ENCODE measurements at regions not wholly inside any gene's neighbourhood (a gene's known extent, or its start where the extent isn't known, plus 50 kb on each side); places are given as distances from the start of the nearest gene placed in this dataset.
"Not testable (repeated sequence)": the region's sequence is repeated elsewhere in the genome, so short reads cannot be mapped to it uniquely, and the experiment has no call there.

DNA sequence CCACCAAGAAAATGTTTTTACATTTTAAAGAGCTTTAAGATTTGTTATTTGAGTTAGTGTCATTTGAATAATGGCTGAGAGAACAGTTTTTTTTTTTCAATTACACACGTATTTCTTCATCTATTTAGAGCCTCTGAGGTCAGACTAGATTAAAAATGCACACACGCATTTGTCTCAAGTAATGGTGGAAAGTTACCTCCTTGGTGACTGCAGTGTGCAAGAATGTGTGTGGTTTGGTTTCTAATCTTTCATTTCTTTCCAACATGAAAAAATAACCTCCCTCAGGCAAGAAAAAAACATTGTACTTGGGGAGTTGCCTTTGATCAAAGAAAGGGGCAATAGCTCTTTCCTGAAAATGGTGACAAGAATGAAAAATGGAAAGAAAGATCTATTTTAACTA, 235.5 kb upstream of the ZNF337 start:
- intact Hi-C loops (cut with DNase I): not testable (repeated sequence)

DNA sequence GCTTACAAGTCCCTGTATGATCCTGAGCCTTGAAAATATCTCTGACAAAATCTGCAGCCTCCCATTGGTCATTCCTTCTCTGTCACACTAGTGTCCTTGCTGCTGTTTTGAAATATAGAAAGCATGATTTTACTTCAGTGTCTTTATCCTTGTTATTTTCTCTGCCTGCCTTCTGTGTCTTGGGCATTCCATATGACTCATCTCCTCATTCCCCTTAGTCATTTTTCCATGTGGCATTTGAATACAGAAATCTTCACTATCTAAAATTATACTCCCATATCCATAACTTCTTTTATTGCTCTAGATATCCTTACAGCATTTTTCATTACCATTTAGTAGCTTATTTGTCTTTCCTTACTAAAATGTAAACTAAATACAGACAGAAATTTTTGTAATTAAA, 205.7 kb upstream of the ZNF337 start:
- DNase-seq (ENCODE audit: low spot score); intact Hi-C loops (cut with DNase I): not testable (repeated sequence)

More for the DNA sequence above, 235.5 kb upstream of the ZNF337 start:
- DNase-seq (ENCODE audit: low spot score): not testable (repeated sequence)

DNA sequence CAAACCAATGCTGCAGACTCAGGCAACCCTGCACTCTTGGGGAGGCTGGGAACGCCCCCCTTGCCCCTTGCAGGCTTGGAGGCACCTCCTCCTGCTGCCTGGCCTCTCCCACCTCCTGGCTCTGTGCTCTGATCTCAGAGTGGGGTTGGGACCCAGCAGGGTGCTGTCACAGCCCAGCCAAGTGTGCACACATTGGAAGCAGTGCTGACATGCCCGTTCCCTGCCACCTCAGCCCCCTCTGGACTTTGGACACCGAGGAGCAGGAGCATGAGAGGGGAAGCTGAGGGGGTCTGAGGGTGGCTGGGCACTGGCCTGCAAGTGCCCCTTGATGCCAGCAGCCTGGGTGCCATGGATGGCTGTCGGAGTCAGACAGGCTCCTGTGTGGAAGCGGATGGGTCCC, 202.0 kb upstream of the ZNF337 start:
- DNase-seq (ENCODE audit: low spot score); intact Hi-C loops (cut with DNase I): not testable (repeated sequence)

DNA sequence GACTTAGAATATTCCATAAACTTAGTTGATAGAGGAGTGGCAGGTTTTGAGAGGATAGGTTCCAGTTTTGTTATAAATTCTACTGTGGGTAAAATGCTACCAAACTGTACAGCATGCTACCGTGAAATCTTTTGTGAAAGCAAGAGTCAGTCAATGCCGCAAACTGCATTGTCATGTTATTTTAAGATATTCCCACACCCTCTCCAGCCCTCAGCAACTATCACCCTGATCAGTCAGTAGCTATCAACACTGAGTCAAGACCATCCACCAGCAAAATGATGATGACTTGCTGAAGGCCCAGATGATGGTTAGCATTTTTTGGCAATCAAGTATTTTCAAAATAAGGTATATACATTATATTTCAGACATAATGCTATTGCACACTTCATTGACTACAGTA, 182.4 kb upstream of the ZNF337 start:
- DNase-seq (ENCODE audit: low spot score); intact Hi-C loops (cut with DNase I): not testable (repeated sequence)

DNA sequence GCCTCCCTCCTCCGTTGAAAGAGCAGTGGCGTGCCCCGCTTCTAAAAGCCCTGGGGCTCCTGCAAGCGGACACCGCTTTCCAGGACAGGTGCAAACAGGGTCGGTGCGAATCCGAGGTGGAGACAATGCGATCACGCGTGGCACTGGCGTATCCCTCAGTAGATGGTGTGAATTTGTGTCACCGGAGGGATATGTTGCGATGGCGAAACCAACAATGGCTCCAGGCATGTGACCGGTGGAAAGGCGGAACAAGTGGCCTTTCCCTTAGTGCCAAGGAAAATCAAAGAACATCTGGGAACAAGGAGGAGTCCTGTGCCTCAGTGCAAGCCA, 172.0 kb upstream of the ZNF337 start:
- DNase-seq (ENCODE audit: low spot score); intact Hi-C loops (cut with DNase I): not testable (repeated sequence)

DNA sequence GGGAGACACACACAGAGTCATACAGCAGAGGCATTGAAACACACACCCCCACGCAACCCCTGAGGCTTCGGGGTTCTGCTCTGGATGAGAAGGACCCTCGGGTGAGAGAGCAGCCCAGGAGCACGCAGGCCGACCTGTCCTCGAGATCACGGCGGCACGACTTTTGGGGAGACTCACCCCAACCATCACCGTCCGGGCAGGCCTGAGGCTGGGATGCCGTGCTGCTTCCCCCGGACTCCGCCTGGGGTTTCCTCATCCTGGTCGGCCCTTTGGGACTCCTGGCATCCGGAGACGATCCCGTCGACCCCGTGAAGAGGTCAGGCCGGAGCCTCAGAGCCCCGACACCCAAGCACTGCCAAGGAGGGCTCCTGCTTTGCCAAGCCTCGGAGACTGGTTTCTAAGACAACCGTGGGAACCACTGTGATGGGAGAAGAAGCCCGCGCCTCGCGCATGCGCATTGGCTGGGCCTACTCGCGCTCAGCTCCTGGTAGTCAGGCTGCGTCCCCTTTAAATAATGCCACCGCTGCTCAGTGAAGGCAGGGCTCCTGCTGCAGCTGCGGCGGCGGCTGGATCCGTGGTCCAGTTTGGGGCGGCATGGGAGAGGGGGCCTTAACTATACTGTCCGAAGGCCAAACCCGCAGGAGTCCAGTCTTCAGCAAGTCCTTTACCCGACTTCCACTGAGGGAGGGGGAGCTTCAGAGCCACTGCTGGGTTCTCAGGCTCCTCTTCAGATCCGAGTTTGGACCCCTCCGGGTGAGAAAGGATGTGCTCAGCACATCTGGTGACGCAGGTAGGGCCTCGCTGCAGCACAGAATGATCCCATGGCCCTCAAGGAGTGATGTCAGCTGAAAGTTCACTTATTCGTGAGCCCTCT, 171.4 kb upstream of the ZNF337 start:
- DNase-seq (ENCODE audit: low spot score): peak; percentile 93
- intact Hi-C loops (cut with DNase I): no loop called here

DNA sequence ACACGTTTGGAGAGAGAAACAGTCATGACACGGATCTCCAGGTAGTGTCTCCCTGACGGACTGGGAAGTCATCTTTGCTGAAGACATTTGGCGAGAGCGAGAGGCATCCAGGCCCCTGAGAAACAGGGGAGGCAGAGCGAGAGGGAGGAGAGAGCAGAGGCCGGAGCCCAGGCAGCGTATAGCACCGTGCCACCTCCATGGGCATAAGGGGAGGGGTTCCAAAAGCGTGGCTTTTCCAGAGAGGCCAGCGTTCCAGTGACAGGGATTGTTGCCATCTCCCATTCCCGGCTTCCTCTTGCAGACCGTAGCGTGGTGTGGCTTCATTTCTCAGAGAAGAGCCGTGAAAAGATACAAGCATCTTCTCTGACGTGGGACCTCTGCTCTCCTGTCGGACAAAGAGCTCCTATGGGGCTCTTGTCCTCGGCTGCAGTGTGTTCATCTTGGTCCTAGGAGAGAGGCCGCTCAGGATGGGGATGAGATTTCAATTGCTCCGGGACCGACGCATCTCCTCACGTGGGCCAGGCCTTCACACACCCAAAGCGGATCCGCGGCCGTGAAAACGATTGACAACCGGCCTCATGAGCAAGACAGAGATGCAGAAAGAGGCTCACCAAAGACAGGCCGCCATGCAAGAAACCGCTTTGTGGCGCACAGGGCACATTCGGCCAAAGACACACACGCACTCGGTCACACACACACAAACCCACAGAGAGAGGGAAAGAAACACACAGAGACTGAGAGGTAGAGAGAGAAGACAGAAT, 170.5 kb upstream of the ZNF337 start:
- intact Hi-C loops (cut with DNase I); DNase-seq (ENCODE audit: low spot score): not testable (repeated sequence)

DNA sequence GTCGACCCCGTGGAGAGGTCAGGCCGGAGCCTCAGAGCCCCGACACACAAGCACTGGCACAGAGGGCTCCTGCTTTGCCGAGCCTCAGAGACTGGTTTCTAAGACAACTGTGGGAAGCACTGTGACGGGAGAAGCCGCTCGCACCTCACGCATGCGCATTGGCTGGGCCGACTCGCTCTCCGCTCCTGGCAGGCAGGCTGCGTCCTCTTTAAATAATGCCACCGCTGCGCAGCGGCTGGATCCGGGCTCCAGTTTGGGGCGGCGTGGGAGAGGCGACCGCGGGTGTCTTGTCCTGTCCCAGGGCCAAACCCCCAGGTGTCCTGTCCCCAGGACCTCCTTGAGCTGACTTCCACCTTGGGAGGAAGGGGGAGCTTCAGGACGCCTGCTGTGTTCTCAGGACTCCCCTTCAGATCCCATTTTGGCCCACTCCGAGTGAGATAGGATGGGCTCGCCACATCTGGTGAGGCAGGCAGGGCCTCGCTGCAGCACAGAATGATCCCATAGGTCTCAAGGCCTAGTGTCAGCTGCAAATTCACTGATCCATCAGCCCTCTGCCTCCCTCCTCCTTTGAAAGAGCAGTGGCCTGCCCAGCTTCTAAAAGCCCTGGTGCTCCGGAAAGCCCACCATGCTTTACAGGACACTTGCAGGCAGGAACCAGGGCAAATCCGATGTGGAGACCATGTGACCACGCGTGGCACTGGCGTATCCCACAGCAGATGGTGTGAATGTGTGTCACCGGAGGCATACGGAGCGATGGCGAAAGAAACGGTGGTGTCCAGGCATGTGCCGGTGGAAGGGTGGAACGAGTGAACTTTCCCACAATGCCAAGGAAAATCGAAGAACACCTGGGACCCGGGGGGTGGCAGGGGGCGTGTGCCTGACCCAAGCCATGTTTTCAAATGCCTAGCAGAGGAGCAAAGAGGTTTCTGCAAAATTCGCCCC, 169.3 kb upstream of the ZNF337 start:
- peak; percentile 93 for DNase-seq (ENCODE audit: low spot score)
- intact Hi-C loops (cut with DNase I): no loop called here

DNA sequence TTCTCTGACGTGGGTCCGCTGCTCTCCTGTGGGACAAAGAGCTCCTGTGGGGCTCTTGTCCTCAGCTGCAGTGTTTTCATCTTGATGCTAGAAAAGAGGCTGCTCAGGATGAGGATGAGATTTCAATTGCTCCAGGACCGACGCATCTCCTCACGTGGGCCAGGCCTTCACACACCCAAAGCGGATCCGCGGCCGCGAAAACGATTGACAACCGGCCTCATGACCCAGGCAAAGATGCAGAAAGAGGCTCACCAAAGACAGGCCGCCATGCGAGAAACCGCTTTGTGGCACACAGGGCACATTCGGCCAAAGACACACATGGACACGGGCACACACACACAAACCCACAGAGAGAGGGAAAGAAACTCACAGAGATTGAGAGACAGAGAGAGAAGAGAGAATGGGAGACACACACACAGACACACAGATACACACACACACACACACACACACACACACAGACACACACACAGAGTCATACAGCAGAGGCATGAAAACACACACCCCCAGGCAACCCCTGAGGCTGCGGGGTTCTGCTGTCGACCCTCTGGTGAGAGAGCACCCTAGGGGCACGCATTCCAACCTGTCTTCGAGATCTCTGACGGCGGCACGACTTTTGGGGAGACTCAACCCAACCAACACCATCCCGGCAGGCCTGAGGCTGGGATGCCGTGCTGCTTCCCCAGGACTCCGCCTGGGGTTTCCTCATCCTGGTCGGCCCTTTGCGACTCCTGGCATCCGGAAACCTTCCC, 168.5 kb upstream of the ZNF337 start:
- intact Hi-C loops (cut with DNase I): not testable (repeated sequence)
- DNase-seq (ENCODE audit: low spot score): peak; percentile 67

DNA sequence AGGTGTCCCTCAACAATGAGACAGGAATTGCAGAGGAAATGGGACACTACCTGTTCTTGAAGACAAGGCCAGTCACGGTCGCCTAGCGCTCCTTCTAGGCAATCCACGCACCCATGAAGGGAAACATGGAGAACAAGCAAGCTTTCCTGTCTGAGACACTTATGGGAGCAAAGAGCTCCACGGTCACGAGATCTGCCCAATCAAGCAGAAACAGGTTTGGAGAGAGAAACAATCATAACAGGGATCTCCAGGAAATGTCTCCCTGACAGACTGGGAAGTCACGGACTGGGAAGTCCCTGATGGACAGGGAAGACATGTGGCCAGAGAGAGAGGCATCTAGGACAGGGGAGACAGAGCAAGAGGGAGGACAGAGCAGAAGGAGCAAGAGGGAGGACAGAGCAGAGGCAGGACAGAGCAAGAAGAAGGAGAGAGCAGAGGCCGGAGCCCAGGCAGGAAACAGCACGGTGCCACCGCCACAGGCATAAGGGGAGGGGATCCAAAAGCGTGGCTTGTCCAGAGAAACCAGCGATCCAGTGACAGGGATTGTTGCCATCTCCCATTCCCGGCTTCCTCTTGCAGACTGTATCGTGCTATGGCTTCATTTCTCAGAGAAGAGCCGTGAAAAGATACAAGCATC, 167.8 kb upstream of the ZNF337 start:
- peak; percentile 46 for DNase-seq (ENCODE audit: low spot score)
- intact Hi-C loops (cut with DNase I): no loop called here

DNA sequence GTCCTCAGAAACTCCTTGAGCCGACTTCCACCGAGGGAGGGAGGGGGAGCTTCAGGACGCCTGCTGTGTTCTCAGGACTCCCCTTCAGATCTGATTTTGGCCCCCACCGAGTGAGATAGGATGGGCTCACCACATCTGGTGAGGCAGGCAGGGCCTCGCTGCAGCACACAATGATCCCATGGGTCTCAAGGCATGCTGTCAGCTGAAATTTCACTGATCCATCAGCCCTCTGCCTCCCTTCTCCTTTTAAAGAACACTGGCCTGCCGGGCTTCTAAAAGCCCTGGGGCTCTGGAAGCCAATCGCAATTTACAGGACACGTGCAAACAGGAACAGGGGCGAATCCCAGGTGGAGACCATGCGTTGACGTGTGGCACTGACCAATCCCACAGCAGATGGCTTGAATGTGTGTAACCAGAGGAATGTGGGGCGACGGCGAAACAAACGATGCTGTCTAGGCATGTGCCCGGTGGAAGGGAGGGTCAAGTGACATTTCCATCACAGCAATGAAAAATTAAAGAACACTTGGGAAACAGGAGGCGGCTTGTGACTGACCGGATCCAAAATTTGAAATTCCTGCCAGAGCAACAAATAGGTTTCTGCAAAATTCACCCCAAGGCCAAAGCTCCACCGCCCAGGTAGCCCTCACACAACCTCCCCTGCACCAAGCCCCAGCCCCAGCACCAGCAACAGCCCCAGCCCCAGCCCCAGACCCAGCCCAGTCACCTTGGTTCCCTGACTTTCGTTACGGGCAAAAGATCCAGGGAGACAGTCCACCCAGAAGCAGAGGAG, 167.1 kb upstream of the ZNF337 start:
- peak; percentile 86 for DNase-seq (ENCODE audit: low spot score)

DNA sequence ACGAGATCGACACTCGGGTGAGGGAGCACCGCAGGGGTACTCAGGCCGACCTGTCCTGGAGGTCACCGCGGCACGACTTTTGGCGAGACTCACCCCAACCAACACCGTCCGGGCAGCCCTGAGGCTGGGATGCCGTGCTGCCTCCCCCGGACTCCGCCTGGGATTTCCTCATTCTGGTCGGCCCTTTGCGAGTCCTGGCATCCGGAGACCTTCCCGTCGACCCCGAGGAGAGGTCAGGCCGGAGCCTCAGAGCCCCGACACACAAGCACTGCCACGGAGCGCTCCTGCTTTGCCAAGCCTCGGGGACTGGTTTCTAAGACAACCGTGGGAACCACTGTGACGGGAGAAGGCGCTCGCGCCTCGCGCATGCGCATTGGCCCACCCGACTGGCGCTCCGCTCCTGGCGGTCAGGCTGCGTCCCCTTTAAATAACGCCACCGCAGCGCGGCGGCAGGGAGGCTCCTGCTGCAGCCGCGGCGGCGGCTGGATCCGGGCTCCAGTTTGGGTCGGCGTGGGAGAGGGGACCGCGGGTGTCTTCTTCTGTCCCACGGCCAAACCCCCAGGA, 166.4 kb upstream of the ZNF337 start:
- intact Hi-C loops (cut with DNase I): not testable (repeated sequence)
- peak; percentile 97 for DNase-seq (ENCODE audit: low spot score)

More for the DNA sequence above, 167.1 kb upstream of the ZNF337 start:
- intact Hi-C loops (cut with DNase I): no loop called here

DNA sequence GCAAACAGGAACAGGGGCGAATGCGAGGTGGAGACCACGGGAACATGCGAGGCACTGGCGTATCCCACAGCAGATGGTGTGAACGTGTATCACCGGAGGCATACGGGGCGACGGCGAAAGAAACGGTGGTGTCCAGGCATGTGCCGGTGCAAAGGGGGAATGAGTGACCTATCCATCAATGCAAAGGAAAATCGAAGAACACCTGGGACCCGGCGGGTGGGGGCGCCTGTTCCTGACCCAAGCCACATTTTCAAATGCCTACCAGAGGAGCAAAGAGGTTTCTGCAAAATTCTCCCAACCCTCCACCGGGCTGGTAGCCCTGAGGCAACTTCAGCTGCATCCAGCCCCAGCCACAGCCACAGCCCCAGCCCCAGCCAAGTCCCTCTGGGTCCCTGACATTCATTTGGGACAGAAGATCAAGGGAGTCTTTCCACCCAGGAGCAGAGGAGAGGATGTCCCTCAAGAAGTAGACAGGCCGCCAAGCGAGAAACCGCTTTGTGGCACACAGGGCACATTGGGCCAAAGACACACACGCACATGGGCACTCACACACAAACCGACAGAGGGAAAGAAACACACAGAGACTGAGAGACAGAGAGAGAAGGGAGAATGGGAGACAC, 164.0 kb upstream of the ZNF337 start:
- intact Hi-C loops (cut with DNase I): no loop called here
- peak; percentile 78 for DNase-seq (ENCODE audit: low spot score)

DNA sequence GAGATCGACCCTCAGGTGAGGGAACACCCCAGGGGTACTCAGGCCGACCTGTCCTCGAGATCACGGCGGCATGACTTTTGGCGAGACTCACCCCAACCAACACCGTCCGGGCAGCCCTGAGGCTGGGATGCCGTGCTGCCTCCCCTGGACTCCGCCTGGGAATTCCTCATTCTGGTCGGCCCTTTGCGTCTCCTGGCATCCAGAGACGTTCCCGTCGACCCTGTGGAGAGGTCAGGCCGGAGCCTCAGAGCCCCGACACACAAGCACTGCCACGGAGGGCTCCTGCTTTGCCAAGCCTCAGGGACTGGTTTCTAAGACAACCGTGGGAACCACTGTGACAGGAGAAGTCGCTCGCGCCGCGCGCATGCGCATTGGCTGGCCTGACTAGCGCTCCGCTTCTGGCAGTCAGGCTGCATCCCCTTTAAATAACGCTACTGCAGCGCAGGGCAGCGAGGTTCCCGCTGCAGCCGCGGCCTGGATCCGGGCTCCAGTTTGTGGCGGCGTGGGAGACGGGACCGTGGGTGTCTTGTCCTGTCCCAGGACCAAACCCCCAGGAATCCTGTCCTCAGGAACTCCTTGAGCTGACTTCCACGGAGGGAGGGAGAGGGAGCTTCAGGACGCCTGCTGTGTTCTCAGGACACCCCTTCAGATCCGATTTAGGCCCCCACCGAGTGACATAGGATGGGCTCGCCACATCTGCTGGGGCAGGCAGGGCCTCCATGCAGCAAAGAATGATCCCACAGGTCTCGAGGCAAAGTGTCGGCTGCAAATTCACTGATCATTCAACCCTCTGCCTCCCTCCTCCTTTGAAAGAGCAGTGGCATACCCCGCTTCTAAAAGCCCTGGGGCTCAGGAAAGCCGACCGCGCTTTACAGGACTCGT, 163.2 kb upstream of the ZNF337 start:
- peak; percentile 91 for DNase-seq (ENCODE audit: low spot score)
- intact Hi-C loops (cut with DNase I): no loop called here

DNA sequence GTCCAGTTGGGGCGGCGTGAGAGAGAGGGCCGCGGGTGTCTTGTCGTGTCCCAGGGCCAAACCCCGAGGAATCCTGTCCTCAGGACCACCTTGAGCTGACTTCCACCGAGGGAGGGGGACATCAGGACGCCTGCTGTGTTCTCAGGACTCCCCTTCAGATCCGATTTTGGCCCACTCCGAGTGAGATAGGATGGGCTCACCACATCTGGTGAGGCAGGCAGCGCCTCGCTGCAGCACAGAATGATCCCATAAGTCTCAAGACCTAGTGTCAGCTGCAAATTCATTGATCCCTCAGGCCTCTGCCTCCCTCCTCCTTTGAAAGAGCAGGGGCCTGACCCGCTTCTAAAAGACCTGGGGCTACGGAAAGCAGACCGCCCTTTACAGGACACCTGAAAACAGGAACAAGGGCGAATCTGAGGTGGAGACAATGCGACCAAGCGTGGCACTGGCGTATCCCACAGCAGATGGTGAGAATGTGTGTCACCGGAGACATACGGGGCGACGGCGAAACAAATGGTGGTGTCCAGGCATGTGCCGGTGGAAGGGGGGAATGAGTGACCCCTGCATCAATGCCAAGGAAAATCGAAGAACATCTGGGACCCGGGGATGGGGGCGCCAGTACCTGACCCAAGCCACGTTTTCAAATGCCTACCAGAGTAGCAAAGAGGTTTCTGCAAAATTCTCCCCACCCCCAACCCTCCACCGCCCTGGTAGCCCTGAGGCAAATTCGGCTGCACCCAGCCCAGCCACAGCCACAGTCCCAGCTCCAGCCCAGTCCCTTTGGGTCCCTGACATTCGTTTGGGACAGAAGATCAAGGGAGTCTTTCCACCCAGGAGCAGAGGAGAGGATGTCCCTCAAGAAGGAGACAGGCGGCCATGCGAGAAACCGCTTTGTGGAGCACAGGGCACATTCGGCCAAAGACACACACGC, 162.1 kb upstream of the ZNF337 start:
- intact Hi-C loops (cut with DNase I): no loop called here
- peak; percentile 65 for DNase-seq (ENCODE audit: low spot score)
